GM21381 (cell line): ENCODE measurements at regions not wholly inside any gene's neighbourhood (a gene's known extent, or its start where the extent isn't known, plus 50 kb on each side); places are given as distances from the start of the nearest gene placed in this dataset.
A peak's percentile ranks its signal among the peaks of the same experiment; 100 is the strongest.
"Not testable (repeated sequence)": the region's sequence is repeated elsewhere in the genome, so short reads cannot be mapped to it uniquely, and the experiment has no call there.

Source experiments
- ATAC-seq: cut with Tn5 transposase; IDR thresholded peaks from one replicate; pipeline ENCODE4 v1.9.1; 2021; ENCODE audit warnings: mild to moderate bottlenecking, moderate library complexity; ENCODE audit not compliant: unreplicated experiment

DNA sequence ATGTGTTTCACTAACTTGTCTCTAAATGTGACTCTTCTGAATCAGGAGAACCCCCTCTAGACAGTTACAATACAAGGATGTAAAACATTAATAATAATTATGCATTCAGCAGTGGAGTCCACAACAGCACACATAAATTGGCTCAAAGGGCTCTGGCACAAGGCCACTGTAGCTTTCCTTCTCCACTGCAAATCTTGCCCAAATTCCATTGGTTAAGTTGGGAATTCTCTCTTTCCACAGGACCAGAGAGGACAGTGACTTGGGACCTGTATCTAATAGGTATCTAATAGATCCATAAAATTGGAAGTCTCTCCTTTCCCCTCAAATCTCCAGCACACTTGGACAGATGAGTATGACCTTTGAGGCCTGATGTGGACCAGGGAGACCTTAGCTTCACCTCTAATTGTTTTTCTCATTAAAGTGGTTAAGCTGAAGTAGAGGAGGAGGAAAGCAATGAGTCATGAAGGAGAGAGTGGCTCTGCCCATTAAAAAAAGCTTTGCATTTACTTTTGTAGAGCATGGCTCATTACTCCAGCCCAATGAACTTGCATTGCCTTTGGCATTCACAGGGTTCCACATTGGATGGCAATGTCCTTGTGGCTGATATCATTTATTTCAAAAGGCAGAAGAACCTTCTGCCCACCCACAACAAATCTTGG is 72.3 kb upstream of the SH3RF1 start:
- no peak for ATAC-seq

DNA sequence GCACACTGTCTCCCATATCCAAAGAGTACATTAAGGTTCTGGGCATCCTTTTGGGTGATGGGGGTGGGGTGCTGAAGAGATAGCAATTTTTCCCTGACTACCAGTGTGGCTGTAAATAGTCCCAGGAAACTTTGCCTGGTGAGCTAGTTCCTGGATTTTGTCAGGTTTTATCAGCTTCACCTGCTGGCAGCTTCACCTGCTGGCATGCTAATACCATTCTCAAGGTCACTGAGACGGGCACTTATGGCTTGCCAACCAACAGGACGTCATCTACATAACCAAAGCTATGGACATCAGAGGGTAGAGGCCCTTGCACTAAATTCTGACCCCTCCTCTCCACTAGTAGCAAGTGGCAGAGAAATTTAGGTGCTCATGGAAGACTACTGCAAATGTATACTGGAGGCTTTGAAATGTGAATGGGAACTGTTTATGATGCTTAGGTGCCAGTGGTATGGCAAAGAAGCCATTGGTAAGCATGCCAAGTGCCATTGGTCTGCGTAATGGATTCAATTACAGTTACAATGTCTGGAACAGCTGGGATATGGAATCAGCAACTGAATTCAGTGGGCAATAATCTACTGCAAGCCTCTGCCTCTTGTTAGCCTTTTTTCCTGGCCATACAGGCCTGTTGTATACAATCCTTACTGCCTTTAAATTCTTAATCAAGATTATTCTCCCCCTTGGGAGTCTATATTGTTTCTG is 71.6 kb upstream of the SH3RF1 start:
- no peak for ATAC-seq

DNA sequence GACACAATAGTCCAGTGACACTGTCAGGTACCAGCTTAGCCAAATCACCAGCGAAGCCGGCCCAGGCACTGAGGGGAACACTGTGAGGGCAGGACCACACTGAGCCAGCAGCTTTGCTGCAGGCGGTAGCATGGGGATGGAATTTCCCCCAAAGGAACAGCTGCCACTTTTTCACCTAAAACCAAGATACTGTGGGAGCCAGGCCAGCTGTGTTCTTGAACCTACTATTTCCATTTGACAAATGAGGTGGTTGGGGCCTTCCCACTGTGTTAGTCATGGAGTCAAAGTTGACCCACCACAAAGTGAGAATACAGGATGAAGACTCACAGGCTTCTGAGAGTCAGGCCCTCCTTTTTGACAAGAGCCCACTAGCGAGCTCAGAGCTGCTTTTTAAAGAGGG is 70.7 kb upstream of the SH3RF1 start:
- ATAC-seq = peak; percentile 42

DNA sequence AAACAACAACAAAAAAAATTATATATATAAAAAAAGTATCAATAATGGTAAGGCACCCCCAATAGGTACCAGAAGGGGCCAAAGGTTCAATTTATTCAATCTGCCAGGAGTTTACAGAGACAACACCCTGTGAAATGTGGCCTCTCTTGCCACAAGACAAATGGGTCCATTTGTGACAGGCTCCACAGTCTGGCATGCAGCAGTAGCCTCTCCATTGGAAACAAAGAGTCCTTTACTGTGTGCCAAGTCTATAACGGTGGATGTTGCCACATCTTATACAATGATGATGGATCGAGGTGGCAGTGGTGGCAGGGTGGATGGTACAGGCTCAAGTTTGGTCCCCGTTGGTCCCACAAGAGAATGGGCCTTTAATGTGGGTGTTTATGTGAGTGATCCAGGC is 70.1 kb upstream of the SH3RF1 start:
- ATAC-seq = no peak

DNA sequence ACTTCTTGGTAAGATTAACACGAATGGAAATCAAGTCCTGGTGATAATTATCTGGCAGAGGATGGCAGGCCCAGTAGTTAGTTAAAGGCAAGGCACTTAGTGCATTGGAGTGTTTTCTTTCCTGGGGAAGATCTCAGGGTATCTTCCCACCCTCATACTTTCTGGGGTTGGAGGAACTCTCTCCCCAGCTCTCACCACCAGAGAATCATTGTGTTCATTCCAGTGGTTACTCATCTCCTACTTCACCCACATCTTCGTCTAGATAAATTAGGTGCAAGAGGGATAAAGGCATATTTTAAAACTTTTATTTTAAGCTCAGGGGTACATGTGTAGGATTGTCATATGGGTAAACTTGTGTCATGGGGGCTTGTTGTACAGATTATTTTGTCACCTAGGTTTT is 67.5 kb upstream of the SH3RF1 start:
- no peak for ATAC-seq

DNA sequence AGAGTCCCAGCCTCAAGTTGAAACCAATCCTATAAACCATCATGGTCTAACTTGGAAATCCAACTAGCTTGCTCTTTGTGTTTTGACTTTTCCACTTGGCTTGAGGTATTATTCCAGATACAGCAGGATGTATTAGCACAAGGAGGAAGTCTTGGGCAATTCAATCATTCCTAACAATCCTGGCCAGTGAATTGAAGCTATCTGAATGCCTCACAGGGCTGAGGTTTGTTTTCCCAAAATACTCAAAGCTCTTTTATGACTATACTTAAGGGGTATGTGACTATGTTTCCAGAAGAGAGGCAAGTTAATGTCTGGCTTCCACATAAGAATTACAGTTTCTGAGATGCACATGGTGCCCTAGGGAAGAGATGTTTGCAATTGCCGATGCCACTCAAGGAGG is 66.8 kb upstream of the SH3RF1 start:
- no peak for ATAC-seq

DNA sequence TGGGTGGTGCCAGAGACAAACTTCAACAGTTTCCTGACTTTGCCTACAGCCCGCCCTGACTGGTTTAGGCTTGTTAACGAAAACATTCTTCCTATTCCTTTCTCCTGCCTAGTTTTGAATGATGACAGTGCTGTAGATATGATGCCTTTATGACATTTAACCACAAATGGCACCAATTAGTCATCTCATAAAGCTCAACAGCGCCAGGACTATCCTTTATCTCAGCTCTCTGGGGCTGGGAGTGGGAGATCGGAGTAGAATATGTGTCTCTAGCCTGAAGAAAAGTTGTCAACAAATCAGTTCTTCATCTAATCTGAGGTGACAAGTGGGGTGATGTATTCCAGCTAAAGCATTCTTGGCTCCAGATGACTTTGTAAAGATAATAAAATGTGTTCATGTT is 64.6 kb upstream of the SH3RF1 start:
- ATAC-seq = no peak

DNA sequence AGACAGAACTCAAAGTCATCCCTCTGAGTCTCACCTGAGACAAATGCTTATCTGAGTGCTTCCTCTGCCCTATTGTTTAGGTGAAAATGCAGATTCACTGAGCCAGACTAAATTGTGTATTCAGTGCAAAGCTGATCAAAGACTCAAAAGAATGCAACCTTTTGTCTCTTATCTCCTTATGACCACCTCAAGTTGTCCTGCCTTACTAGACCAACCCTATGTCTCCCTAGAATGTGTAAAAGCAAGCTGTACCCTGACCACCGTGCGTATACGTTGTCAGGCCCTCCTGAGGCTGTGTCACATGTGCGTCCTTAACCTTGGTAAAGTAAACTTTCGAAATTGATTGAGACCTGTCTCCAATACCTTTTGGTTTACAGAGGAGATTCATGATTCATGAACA is 63.6 kb upstream of the SH3RF1 start:
- ATAC-seq = no peak

DNA sequence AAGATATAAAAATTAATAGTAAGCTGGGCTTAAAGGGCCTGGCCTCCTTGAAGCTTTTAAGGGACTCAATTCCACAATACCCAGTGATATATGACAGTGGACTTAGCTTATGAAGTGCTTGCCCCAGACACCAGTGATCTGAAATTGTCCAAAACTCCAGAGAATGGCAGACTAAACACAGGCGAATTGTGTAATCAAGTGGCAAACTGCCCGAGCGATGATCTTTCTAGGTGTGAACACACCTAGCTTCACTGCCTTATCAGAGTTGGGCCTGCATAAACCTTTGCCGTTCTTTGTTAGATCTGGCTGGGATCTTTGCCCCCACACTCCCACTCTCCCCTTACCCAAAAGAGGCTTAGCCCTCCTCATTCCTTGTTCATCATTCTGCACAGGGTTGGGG is 62.5 kb upstream of the SH3RF1 start:
- ATAC-seq = no peak

DNA sequence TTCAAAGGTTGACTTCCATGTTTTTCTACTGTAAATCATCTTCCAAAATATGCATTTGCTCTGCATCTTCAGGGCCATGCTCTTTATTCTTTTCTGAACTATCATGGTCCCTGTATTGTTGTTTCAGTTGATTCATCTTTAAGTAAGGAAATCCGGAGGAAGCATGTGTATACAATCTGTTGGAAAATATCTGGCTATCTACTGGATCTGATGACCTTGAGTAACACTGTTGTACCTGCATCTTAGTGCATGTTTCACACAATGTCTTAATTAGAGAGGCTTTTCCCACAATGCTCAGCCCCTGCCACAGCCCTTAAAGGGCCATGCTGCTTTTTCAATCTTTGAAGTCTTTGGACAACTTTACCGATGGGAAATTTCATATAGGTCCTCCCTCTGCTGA is 61.8 kb upstream of the SH3RF1 start:
- no peak for ATAC-seq

DNA sequence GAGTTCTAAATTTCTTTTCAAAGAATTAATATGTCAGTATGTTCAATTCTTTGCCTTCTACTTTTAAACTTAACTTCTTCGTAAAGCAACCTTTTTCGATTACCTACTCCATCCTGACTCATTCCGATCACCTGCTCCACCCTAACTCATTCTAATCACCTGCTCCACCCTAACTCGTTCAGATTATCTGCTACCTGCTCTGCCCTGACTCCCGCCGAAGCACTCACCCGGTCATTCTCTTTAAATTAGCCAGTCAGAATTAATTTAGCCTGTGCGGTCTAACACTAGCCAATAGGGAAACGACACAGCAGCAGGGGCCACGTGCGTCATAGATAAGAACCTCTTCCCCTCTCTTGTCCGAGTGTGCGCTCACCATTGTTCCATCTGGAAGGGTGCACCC is 60.1 kb upstream of the SH3RF1 start:
- no peak for ATAC-seq

DNA sequence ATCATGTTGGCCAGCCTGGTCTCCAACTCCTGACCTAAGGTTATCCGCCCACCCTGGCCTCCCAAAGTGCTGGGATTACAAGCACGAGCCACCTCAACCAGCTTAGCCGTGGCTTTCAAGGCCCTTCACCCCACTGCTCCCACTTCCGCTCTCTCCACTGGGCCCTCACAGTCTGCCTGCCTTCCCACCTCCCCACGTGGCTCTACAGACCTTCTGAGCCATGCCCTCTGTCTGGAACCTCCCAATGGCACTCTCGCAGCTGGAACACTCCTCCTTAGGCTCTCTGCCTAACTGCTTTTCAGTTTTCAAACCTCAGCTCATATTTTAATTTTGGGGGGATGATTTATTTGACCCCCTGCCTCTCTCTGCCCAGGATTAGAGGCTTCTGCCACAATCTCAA is 59.3 kb upstream of the SH3RF1 start:
- no peak for ATAC-seq

DNA sequence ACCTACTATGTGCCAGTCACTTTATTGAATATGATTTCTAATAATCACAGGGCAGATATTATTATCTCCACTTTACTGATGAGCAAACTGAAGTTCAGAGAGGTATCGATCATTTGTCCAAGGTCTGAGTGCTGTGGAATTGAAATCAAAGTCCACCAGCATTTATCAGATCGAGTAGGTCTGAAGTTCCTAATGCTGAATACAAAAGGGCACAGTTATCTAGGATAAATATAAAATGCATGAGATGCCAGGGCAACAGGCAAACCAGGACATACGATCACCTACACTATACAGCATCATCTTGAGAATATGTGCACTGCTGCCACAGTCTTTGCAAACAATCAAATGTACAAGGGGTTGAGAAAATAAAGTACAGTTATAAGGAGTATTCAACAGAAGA is 57.2 kb upstream of the SH3RF1 start:
- ATAC-seq = no peak

DNA sequence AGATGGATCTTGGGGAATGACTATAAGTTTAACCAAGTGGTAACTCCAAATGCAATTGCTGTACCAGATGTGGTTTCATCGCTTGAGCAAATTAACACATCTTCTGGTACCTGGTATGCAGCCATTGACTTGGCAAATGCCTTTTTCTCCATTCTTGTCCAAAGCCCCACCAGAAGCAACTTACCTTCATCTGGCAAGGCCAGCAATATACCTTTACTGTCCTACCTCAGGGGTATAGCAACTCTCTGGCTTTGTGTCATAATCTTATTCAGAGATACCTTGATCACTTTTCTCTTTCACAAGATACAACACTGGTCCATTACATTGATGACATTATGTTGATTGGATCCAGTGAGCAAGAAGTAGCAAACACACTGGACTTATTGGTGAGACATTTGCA is 53.2 kb upstream of the SH3RF1 start:
- ATAC-seq = not testable (repeated sequence)

DNA sequence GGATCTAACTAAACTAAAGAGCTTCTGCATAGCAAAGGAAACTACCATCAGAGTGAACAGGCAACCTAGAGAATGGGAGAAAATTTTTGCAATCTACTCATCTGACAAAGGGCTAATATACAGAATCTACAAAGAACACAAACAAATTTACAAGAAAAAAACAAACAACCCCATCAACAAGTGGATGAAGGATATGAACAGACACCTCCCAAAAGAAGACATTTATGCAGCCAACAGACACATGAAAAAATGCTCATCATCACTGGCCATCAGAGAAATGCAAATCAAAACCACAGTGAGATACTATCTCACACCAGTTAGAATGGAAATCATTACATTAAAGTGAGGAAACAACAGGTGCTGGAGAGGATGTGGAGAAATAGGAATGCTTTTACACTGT is 52.1 kb upstream of the SH3RF1 start:
- ATAC-seq = not testable (repeated sequence)
